ENCODE measurements at regions not wholly inside any gene's neighbourhood (a gene's known extent, or its start where the extent isn't known, plus 50 kb on each side); places are given as distances from the start of the nearest gene placed in this dataset.
"Not testable (repeated sequence)": the region's sequence is repeated elsewhere in the genome, so short reads cannot be mapped to it uniquely, and the experiment has no call there.

GRCh38 chr6:114886670-114887436 is 544.0 kb upstream of the HS3ST5 start:
- DNase-seq = no peak

- no peak for DNase-seq
These were observed 536.9 kb upstream of the HS3ST5 start for GRCh38 chr6:114879693-114880092.

GRCh38 chr6:114878091-114878490 is 535.3 kb upstream of the HS3ST5 start:
- no peak for DNase-seq

DNA sequence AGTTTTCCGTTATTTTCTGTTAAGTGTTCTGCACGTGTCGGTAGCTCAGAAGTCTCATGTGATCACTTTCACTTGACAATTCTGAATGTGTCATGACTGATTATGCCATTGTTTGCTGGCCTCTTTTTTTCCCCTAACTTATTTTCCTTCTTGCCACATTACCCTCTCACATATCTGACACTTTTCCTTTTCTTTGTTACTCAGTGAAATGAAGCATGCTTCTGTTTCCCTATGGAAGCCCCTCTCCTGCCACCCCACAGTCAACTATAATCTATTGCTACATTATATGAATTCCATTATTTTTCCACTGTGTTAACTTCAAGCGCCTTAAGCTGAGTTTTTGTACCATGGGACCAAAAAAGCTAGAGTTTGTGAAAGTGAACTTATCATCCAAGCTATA is 531.6 kb upstream of the HS3ST5 start:
- no peak for DNase-seq

- DNase-seq = not testable (repeated sequence)
These were observed 522.7 kb upstream of the HS3ST5 start for GRCh38 chr6:114865506-114865905.

DNA sequence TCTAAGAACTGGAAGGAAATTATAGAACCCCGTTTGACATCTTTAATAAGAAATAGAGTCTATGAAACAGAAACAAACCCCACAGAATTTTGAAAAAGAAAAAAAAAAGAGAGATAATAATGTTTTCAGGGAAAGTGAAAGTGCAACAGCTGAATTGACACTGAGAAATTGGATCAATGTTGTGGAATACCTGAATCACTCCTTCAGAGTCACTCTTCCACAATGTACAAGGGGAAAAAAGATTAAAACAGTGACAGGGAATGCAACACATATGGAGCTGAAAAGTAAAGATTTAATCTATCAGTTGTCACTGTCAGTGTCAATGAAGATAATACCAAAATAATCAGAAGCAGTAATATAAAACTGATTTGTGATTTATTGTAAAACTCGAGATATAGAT is 520.8 kb upstream of the HS3ST5 start:
- DNase-seq = no peak

- no peak for DNase-seq
These were observed 520.0 kb upstream of the HS3ST5 start for GRCh38 chr6:114862819-114863218.

DNA sequence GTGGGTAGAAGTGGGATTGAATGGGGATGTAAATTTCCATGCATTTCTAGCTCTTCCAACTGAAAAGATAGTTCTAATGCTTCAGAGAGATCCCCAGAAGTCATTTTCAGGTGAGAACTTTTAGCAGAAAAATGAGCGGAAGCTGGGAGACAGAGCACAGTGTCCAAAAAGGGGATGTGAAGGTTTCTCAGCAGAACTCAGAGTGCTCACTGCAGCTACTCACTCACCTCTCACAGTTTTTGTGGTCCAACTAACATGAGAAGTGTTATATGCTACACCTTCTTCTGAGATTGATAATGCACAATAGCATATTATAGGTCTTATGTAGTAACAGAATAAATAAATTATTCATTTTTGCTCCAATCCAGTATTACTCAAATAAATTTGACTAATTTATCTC is 519.2 kb upstream of the HS3ST5 start:
- DNase-seq = no peak

DNA sequence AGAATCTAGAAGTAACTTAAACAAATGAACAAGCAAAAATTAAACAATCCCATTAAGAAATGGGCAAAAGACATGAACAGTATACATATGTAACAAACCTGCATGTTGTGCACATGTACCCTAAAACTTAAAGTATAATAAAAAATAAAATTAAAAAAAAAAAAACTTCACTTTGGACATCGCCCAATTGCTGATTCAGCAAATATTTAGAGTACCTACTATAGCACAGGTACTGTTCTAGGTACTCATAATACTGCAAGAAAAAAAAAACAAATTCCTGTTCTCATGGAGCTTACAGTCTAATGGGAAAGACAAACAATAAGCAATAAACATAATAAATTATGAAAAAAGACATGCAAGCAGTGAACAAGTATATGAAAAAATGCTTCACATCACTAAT is 501.5 kb upstream of the HS3ST5 start:
- no peak for DNase-seq

DNA sequence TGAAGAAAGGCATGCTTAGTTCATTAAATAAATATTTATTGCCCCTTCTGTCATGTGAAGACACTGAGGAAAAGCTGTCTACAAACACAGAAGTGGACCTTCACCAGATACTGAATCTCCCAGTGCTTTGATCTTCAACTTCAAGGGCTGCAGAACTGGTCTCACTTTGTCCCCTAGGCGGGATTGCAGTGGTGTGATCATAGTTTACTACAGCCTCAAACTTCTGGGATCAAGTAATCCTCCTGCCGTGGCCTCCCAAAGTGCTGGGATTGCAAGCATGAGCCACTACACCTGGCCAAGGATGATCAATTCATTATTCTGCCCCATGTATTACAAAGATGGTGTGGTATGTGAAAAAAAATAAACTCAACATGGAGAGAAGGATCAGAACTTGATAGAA is 496.2 kb upstream of the HS3ST5 start:
- DNase-seq = no peak

DNA sequence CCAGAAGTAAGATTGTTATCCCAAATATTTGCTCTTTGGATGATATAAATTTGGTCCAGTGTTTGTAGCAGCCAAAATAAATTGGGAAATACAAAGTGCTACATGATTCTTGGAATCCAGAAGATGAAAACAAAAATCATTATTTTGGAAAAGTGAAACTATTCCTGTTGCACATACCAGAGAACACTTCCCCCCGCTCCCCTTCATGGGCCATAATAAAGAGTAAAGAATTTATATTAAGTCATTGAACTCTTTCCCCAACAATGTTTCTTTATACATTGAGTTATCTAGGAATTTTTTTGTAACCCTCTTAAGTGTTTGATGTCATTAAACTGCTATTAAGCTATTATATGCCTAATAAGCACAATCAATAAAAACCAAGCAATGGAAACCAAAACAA is 490.4 kb upstream of the HS3ST5 start:
- no peak for DNase-seq

DNA sequence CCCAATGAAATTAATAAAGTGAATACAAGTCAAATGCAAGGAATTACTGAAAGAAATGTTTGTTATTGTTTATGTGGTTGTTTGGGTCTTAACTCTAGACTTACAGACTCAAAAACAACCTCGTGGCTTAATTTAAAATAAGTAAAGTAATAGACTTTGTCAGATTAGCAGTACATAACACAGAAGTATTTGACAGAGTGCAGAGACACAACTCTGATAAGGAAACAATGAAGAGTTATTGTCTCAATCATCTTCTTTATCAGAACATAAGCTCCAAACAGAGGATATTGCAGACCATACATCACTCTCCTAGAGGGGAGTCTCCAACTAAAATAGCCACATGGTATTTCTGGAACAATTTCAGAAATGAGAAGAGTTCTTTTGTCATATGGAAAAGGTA is 487.7 kb upstream of the HS3ST5 start:
- no peak for DNase-seq

DNA sequence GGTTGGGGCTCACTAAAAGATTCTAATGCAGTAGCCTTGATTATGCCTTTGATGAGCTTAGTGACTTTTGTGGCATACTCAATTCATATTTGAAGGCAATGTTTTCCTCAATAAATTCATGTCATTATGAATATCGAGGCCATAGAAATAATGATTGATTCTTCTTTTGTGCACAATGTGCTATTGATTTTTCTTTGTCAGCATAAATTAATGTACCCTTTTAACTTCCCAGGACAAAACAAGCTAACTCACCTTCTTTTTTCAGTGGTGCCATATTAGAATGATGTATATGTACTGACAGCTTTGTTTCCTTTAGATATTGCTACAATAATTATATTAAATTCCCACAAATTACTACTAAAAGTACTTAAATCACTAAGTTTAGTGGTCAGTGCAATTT is 484.3 kb upstream of the HS3ST5 start:
- no peak for DNase-seq

GRCh38 chr6:114824409-114824808 is 481.6 kb upstream of the HS3ST5 start:
- DNase-seq = no peak

- no peak for DNase-seq
These were observed 473.9 kb upstream of the HS3ST5 start for GRCh38 chr6:114816678-114817077.

DNA sequence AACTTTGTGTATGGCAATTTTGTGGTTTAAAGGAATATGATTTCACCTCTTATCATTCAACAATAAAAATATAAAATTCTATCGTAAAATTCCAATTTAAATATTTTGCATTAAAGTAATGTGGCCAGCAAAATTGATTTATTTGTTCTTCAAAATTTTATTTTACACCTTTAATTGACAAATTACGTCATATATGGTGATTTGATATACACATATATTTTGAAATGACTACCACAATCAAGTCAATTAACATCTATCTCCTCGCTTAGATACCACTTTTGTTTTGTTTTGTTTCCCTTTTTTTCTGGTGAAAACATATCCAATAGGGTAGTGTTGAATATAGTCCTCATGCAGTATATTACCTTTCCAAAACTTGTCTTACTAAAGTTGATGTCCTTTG is 467.6 kb upstream of the HS3ST5 start:
- DNase-seq = no peak

- DNase-seq = not testable (repeated sequence)
These were observed 462.6 kb upstream of the HS3ST5 start for GRCh38 chr6:114805426-114805825.

DNA sequence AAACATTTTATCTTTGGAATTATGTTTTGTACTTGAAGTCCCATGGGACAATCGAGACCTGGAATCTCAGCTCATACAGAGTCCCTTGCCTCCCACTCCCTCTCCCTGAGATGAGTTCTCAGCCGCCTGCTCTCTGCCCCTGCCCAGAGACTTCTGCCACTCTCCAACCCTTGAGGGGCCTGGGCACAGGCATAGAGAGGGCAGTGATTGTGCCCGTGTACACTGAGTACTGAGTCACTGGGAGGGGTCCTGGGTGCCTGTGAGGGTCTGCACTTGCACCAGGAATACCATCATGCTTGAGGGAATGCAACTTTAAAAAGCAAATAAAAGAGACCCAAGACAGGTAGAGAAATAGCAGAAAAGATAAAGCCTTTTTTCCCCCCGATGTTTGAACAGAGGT is 453.8 kb upstream of the HS3ST5 start:
- DNase-seq = no peak

GRCh38 chr6:114793428-114793827 is 450.6 kb upstream of the HS3ST5 start:
- no peak for DNase-seq

- DNase-seq = no peak
These were observed 442.7 kb upstream of the HS3ST5 start for GRCh38 chr6:114785235-114786127.

DNA sequence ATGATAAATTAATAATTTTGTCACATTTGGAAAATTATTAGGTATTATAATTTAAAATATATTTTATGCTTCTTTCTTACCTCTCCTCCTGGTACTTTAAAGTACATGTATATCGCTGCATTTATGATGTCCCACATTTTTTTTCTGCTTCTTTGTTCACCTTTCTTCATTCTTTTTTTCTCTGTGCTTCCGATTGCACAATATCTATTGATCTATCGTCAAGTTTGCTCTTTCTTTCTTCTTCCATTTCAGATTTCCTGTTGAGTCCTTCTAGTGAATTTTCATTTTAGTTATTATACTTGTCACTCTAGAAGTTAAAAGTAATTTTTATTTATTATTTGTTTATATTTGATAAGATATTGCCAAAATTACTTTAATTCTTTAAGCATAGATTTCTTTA is 441.0 kb upstream of the HS3ST5 start:
- DNase-seq = no peak

GRCh38 chr6:114783083-114783482 is 440.3 kb upstream of the HS3ST5 start:
- no peak for DNase-seq

DNA sequence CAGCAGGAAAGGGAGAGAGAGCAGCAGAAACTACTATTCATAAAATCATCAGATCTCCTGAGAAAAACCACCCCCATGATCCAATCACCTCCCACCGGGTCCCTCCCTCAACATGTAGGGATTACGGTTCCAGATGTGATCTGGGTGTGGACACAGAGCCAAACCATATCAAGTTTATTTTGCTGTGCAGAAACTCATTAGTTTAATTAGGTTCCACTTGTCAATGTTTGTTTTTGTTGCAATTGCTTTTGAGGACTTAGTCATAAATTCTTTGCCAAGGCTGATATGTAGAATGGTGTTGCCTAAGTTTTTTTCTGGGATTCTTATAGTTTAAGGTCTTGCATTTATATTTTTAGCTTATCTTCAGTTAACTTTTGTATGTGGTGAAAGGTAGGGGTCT is 422.0 kb upstream of the HS3ST5 start:
- DNase-seq = no peak

- DNase-seq = no peak
These were observed 419.3 kb upstream of the HS3ST5 start for GRCh38 chr6:114762145-114762544.

Measured in hematopoietic multipotent progenitor cell treated with erythropoietin and hydrocortisone succinate and interleukin-3 and kit ligand, for 6 days (in vitro differentiated cells).